Tibial nerve (tissue), 4 donors: ENCODE measurements at regions not wholly inside any gene's neighbourhood (a gene's known extent, or its start where the extent isn't known, plus 50 kb on each side); places are given as distances from the start of the nearest gene placed in this dataset.

Experiments
- CTCF ChIP-seq, 5 experiments: fragments of 200-600 bp in 3 of 5; fragments of 450-650 bp in 2 of 5; sonication (generic) in 3 of 5; IDR thresholded peaks; one replicate each; pipeline ENCODE4 v1.5.1; 2016 to 2019; ENCODE audit warnings: antibody characterized with exemption in 5 of 5, mild to moderate bottlenecking in 3 of 5, moderate library complexity in 2 of 5
- EP300 ChIP-seq, 2 donors: sonication (generic); formaldehyde crosslinking; IDR thresholded peaks; one replicate each; pipeline ENCODE4 v1.6.1; 2017; ENCODE audit warnings: antibody characterized with exemption in 2 of 2, mild to moderate bottlenecking in 1 of 2
- POLR2A ChIP-seq, 2 donors: fragments of 450-650 bp; IDR thresholded peaks; one replicate each; pipeline ENCODE4 v1.6.1; 2017; ENCODE audit warnings: antibody characterized with exemption in 2 of 2, mild to moderate bottlenecking in 2 of 2, moderate library complexity in 2 of 2

- TF ChIP-seq CTCF (IDR thresholded peaks at IDR 0.05) (no peak), POLR2A (IDR thresholded peaks at IDR 0.05) (no peak), EP300 (IDR thresholded peaks at IDR 0.05) (no peak)
Observed at GRCh38 chr11:15526859-15527450, 412.2 kb downstream of the INSC start.
